ENCODE measurements at regions not wholly inside any gene's neighbourhood (a gene's known extent, or its start where the extent isn't known, plus 50 kb on each side); places are given as distances from the start of the nearest gene placed in this dataset.

- TF ChIP-seq POLR2A (IDR thresholded peaks at IDR 0.05), result no peak
- no peak for TF ChIP-seq CTCF (IDR thresholded peaks at IDR 0.05)
- intact Hi-C loops (cut with DNase I; ENCODE audit: low total_unique reads), result no loop called here
- H3K4me3 ChIP-seq (ENCODE audit: low read depth, poor library complexity, severe bottlenecking), result no peak overlapping the region
- WGBS, 2 donors, result 64 to 71% methylated on average over 10 of the region's 10 CpGs
- no peak for DNase-seq (ENCODE audit: low spot score in 2 of 2)
Measured at GRCh38 chr21:35868005-35868868, 192.1 kb downstream of the SETD4 start.

DNA sequence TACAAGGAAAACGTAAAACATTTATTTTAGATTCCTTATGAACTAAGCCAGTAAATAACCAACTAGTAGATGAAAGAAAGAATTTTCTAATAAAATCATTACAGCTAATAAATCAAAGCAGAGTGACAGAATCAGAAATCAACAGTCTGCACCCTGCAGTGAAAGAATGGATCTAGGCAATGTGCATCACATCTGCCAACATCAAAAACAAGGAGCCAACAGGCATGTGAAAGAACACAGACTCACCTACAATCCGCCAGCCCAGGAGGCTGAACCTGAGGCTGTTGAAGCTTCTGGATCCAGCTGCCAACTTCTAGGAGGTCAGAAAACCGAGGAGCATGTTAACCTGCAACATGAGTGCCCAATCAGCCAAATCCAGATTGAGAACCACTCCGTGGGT lies 196.3 kb downstream of the SETD4 start:
- no peak overlapping the region for H3K4me3 ChIP-seq (ENCODE audit: low read depth, poor library complexity, severe bottlenecking)
- TF ChIP-seq POLR2A (IDR thresholded peaks at IDR 0.05) (no peak), CTCF (IDR thresholded peaks at IDR 0.05) (no peak)
- WGBS, 2 donors, result 46 to 49% methylated on average over 4 of the region's 4 CpGs
- intact Hi-C loops (cut with DNase I; ENCODE audit: low total_unique reads), result no loop called here
- DNase-seq (ENCODE audit: low spot score in 2 of 2), result no peak

DNA sequence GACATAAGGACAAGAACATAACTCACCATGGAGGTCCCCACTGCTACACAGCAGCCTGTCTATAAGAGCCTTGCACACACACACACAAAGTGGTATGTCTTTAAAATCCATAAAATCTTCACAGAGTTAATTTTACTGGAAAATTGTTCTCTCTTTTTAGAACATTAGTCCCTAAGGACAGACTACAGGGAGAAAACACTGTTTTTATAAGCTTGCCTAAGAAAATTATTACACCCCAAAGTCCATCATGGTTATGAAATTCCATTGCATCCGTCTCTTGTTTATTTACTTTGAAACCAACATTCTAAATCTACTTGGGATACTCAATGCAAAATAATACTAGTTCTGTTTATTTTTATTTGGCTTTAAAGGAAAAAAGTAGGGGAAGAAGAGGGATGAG lies 197.4 kb downstream of the SETD4 start:
- TF ChIP-seq POLR2A (IDR thresholded peaks at IDR 0.05), result no peak
- no peak for TF ChIP-seq CTCF (IDR thresholded peaks at IDR 0.05)
- intact Hi-C loops (cut with DNase I; ENCODE audit: low total_unique reads), result no loop called here
- no peak for DNase-seq (ENCODE audit: low spot score in 2 of 2)
- no peak overlapping the region for H3K4me3 ChIP-seq (ENCODE audit: low read depth, poor library complexity, severe bottlenecking)
- WGBS, 2 donors, result 60% methylated on average over 1 of the region's 1 CpG

DNA sequence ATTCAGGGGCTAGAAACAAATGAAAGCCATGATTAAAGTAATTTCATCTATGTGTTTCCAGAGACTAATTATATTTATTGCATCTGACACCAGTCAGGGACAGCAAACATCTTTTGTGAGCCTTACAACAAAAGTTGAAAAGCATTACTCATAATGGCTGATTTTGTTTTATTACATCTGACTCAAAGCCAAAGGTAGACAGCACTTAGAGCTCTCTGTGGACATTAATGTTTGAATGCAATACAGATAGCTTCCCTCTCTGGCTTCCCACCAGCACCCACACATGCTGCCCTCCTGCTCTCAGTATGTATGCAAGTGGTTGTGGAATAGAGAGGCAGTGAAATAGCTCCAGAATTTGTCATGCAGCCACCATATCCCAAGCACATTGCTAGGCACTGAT lies 198.7 kb downstream of the SETD4 start:
- no peak for DNase-seq (ENCODE audit: low spot score in 2 of 2)
- no peak for TF ChIP-seq POLR2A (IDR thresholded peaks at IDR 0.05)
- no peak for TF ChIP-seq CTCF (IDR thresholded peaks at IDR 0.05)
- H3K4me3 ChIP-seq (ENCODE audit: low read depth, poor library complexity, severe bottlenecking), result no peak overlapping the region
- intact Hi-C loops (cut with DNase I; ENCODE audit: low total_unique reads), result no loop called here

- TF ChIP-seq CTCF (IDR thresholded peaks at IDR 0.05) (no peak), POLR2A (IDR thresholded peaks at IDR 0.05) (no peak)
- intact Hi-C loops (cut with DNase I; ENCODE audit: low total_unique reads), result no loop called here
- no peak overlapping the region for H3K4me3 ChIP-seq (ENCODE audit: low read depth, poor library complexity, severe bottlenecking)
- WGBS, 2 donors, result 90 to 95% methylated on average over 6 of the region's 6 CpGs
- no peak for DNase-seq (ENCODE audit: low spot score in 2 of 2)
Measured at GRCh38 chr21:35860189-35860869, 200.0 kb downstream of the SETD4 start.
